IMR-90 (cell line): ENCODE measurements at regions not wholly inside any gene's neighbourhood (a gene's known extent, or its start where the extent isn't known, plus 50 kb on each side); places are given as distances from the start of the nearest gene placed in this dataset.

ENCODE experiments used
- ATAC-seq: fragments of 200-7000 bp; cut with Tn5 transposase; 2 replicates; pipeline ENCODE4 v1.9.1; 2020; ENCODE audit warnings: low read depth, mild to moderate bottlenecking, moderate library complexity
- BruUV-seq: library from RNA; stranded (reverse); fragments of 400-500 nt; replicated peaks from 2 replicates; lab custom pipeline; 2021; lab: Mats Ljungman, UMichigan
- CTCF ChIA-PET: fragments of 300-600 bp; formaldehyde crosslinking; extraction: SDS; loops from one replicate; lab custom pipeline; 2021; ENCODE audit warnings: antibody characterized with exemption; lab: Yijun Ruan, JAX
- POLR2A ChIA-PET: fragments of 300-600 bp; sonication (Branson Sonifier 250); formaldehyde crosslinking; loops from one replicate; lab custom pipeline; 2022; ENCODE audit warnings: antibody characterized with exemption; ENCODE audit not compliant: unreplicated experiment; lab: Charles Lee
- DNase-seq: peaks from one replicate; pipeline ENCODE4 v3.0.0; 2013
- H2AFZ ChIP-seq: replicated peaks from 2 replicates; pipeline ENCODE3; 2013; ENCODE audit warnings: low read length, mild to moderate bottlenecking; ENCODE audit not compliant: poor library complexity
- H2AK5ac ChIP-seq: 2 replicates; pipeline ENCODE4 v1.6.1; 2013; ENCODE audit warnings: low read depth, low read length, inconsistent platforms
- H2AK9ac ChIP-seq: replicated peaks from 2 replicates; pipeline ENCODE3; 2013; ENCODE audit warnings: mild to moderate bottlenecking, low read depth, low read length, moderate library complexity; ENCODE audit not compliant: poor library complexity
- H2BK120ac ChIP-seq: 2 replicates; pipeline ENCODE4 v1.6.1; 2013; ENCODE audit warnings: low read depth, low read length, inconsistent platforms
- H2BK15ac ChIP-seq: 3 replicates; pipeline ENCODE4 v1.6.1; 2013; ENCODE audit warnings: low read depth, low read length, inconsistent platforms
- H2BK20ac ChIP-seq: 2 replicates; pipeline ENCODE4 v1.6.1; 2013; ENCODE audit warnings: low read depth, mild to moderate bottlenecking, inconsistent platforms, low read length, moderate library complexity
- H2BK5ac ChIP-seq: 2 replicates; pipeline ENCODE4 v1.6.1; 2013; ENCODE audit warnings: mild to moderate bottlenecking, low read depth, low read length, inconsistent platforms; ENCODE audit not compliant: poor library complexity, severe bottlenecking
- H3K14ac ChIP-seq: replicated peaks from 2 replicates; pipeline ENCODE4 v1.6.1; 2013; ENCODE audit warnings: low read depth, low read length, inconsistent platforms
- H3K18ac ChIP-seq: 2 replicates; pipeline ENCODE4 v1.6.1; 2013; ENCODE audit warnings: low read depth, low read length, control low read depth
- H3K23ac ChIP-seq: 2 replicates; pipeline ENCODE4 v1.6.1; 2013; ENCODE audit warnings: low read depth, low read length, inconsistent platforms
- H3K27ac ChIP-seq: 2 replicates; pipeline ENCODE4 v1.5.1; 2013; ENCODE audit warnings: mild to moderate bottlenecking, control low read depth, low read length; ENCODE audit not compliant: insufficient read depth
- H3K27me3 ChIP-seq: 2 replicates; pipeline ENCODE4 v1.6.1; 2013; ENCODE audit warnings: low read length; ENCODE audit not compliant: control insufficient read depth, insufficient read depth
- H3K36me3 ChIP-seq: 2 replicates; pipeline ENCODE4 v1.6.1; 2013; ENCODE audit warnings: low read length, mixed read lengths; ENCODE audit not compliant: control insufficient read depth, insufficient read depth
- H3K4ac ChIP-seq: 2 replicates; pipeline ENCODE4 v1.6.1; 2013; ENCODE audit warnings: low read depth, low read length, inconsistent platforms
- H3K4me1 ChIP-seq: 2 replicates; pipeline ENCODE4 v1.6.1; 2013; ENCODE audit warnings: low read length, mixed read lengths; ENCODE audit not compliant: control insufficient read depth, insufficient read depth
- H3K4me2 ChIP-seq: 2 replicates; pipeline ENCODE4 v1.6.1; 2013; ENCODE audit warnings: low read depth, mild to moderate bottlenecking, control low read depth, low read length, moderate library complexity
- H3K4me3 ChIP-seq: 2 replicates; pipeline ENCODE4 v1.5.1; 2013; ENCODE audit warnings: low read depth, mild to moderate bottlenecking, control low read depth, low read length, moderate library complexity; ENCODE audit not compliant: insufficient read depth
- H3K56ac ChIP-seq: 2 replicates; pipeline ENCODE4 v1.6.1; 2013; ENCODE audit warnings: low read length, inconsistent platforms; ENCODE audit not compliant: insufficient read depth; ENCODE audit errors: extremely low read depth
- H3K79me1 ChIP-seq, 2 experiments: 2 replicates each; pipeline ENCODE4 v1.6.1; 2013; ENCODE audit warnings: low read length in 2 of 2, inconsistent platforms in 1 of 2, low read depth in 1 of 2
- H3K9ac ChIP-seq: 2 replicates; pipeline ENCODE4 v1.6.1; 2013; ENCODE audit warnings: low read depth, low read length, control low read depth
- H3K9me1 ChIP-seq: 2 replicates; pipeline ENCODE4 v1.6.1; 2013; ENCODE audit warnings: low read length, inconsistent platforms; ENCODE audit not compliant: insufficient read depth
- H3K9me3 ChIP-seq: 2 replicates; pipeline ENCODE4 v1.6.1; 2013; ENCODE audit warnings: low read length; ENCODE audit not compliant: control insufficient read depth, insufficient read depth
- H4K20me1 ChIP-seq: 2 replicates; pipeline ENCODE4 v1.6.1; 2013; ENCODE audit warnings: low read length, inconsistent platforms; ENCODE audit not compliant: insufficient read depth
- H4K5ac ChIP-seq: 2 replicates; pipeline ENCODE4 v1.6.1; 2013; ENCODE audit warnings: mild to moderate bottlenecking, low read depth, low read length, control low read depth
- H4K8ac ChIP-seq, 2 experiments: 2 replicates each; pipeline ENCODE4 v1.6.1; 2013; ENCODE audit warnings: low read depth in 2 of 2, low read length in 2 of 2, control low read depth in 1 of 2, inconsistent platforms in 1 of 2
- H4K91ac ChIP-seq: 2 replicates; pipeline ENCODE4 v1.6.1; 2013; ENCODE audit warnings: low read depth, low read length, inconsistent platforms; ENCODE audit not compliant: insufficient read depth
- BHLHE40 ChIP-seq: fragments of 150-350 bp; IDR thresholded peaks from 2 replicates; pipeline ENCODE4 v1.6.1; 2016; ENCODE audit warnings: mild to moderate bottlenecking, low read depth, low read length
- CEBPB ChIP-seq: IDR thresholded peaks from 2 replicates; pipeline ENCODE4 v1.6.1; 2012; ENCODE audit warnings: low read depth, low read length, improper control_type of control experiment
- CHD1 ChIP-seq: IDR thresholded peaks from 2 replicates; pipeline ENCODE4 v1.6.1; 2012; ENCODE audit warnings: low read depth, low read length, improper control_type of control experiment
- FOS ChIP-seq: fragments of 150-350 bp; IDR thresholded peaks from 2 replicates; pipeline ENCODE4 v1.6.1; 2016; ENCODE audit warnings: low read depth, low read length
- MAFK ChIP-seq: IDR thresholded peaks from 2 replicates; pipeline ENCODE4 v1.6.1; 2012; ENCODE audit warnings: low read depth, low read length, improper control_type of control experiment
- MAZ ChIP-seq: IDR thresholded peaks from 2 replicates; pipeline ENCODE4 v1.6.1; 2012; ENCODE audit warnings: low read depth, mild to moderate bottlenecking, low read length, improper control_type of control experiment, moderate library complexity, borderline replicate concordance
- MXI1 ChIP-seq: IDR thresholded peaks from 2 replicates; pipeline ENCODE4 v1.6.1; 2012; ENCODE audit warnings: low read depth, mild to moderate bottlenecking, low read length, moderate library complexity, borderline replicate concordance
- NFE2L2 ChIP-seq: fragments of 150-350 bp; IDR thresholded peaks from 2 replicates; pipeline ENCODE4 v1.6.1; 2016; ENCODE audit warnings: low read depth, mild to moderate bottlenecking, low read length
- POLR2A ChIP-seq: IDR thresholded peaks from 2 replicates; pipeline ENCODE4 v1.6.1; 2012; ENCODE audit warnings: mild to moderate bottlenecking, low read depth, low read length
- RAD21 ChIP-seq: IDR thresholded peaks from 2 replicates; pipeline ENCODE4 v1.6.1; 2012; ENCODE audit warnings: low read length, improper control_type of control experiment
- RCOR1 ChIP-seq: IDR thresholded peaks from 2 replicates; pipeline ENCODE4 v1.6.1; 2012; ENCODE audit warnings: mild to moderate bottlenecking, low read length, improper control_type of control experiment; ENCODE audit not compliant: insufficient replicate concordance
- RFX5 ChIP-seq: IDR thresholded peaks from 2 replicates; pipeline ENCODE4 v1.8.0; 2012; ENCODE audit warnings: low read depth, mild to moderate bottlenecking, low read length, moderate library complexity
- SMC3 ChIP-seq: fragments of 150-350 bp; IDR thresholded peaks from 2 replicates; pipeline ENCODE4 v1.6.1; 2016; ENCODE audit warnings: low read depth, mild to moderate bottlenecking, antibody characterized with exemption, low read length, moderate library complexity
- WGBS, 2 experiments: methylation state at CpG; one replicate each; pipeline versions ENCODE4 v1.1.5 to v1.1.7; 2013; ENCODE audit warnings: missing lambda C conversion rate in 2 of 2; ENCODE audit not compliant: insufficient read length in 1 of 2; ENCODE audit errors: extremely low coverage in 2 of 2; 5-methylcytosine and 5-hydroxymethylcytosine counted together
- dilution Hi-C: fragments of 300-500 bp; cut with HindIII; formaldehyde crosslinking; loops from one replicate; pipeline ENCODE4 v1.14.3; 2018; ENCODE audit warnings: low sequenced_read_pairs; ENCODE audit not compliant: unreplicated experiment
- in situ Hi-C: fragments of 300-500 bp; cut with MboI; formaldehyde crosslinking; loops from 3 replicates; pipeline ENCODE4 v1.14.3; 2019; ENCODE audit warnings: low sequenced_read_pairs, inconsistent platforms, mixed read lengths
- intact Hi-C: fragments of 100-400 bp; cut with micrococcal nuclease; formaldehyde crosslinking; loops from 2 replicates; pipeline ENCODE4 v1.10.0; 2022
- TF ChIP-seq, protein P1 (sequence below): fragments of 150-350 bp; IDR thresholded peaks from 2 replicates; pipeline ENCODE4 v1.6.1; 2017; ENCODE audit warnings: mild to moderate bottlenecking, antibody characterized with exemption, low read length, low read depth
- TF ChIP-seq, protein P2 (sequence below): fragments of 150-350 bp; IDR thresholded peaks from 2 replicates; pipeline ENCODE4 v1.6.1; 2016; ENCODE audit warnings: low read depth, mild to moderate bottlenecking, low read length, moderate library complexity, borderline replicate concordance
- TF ChIP-seq, protein P3 (sequence below): conservative IDR thresholded peaks from 2 replicates; pipeline ENCODE4 v1.5.1; 2012; ENCODE audit warnings: mild to moderate bottlenecking, low read depth, low read length, improper control_type of control experiment

DNA sequence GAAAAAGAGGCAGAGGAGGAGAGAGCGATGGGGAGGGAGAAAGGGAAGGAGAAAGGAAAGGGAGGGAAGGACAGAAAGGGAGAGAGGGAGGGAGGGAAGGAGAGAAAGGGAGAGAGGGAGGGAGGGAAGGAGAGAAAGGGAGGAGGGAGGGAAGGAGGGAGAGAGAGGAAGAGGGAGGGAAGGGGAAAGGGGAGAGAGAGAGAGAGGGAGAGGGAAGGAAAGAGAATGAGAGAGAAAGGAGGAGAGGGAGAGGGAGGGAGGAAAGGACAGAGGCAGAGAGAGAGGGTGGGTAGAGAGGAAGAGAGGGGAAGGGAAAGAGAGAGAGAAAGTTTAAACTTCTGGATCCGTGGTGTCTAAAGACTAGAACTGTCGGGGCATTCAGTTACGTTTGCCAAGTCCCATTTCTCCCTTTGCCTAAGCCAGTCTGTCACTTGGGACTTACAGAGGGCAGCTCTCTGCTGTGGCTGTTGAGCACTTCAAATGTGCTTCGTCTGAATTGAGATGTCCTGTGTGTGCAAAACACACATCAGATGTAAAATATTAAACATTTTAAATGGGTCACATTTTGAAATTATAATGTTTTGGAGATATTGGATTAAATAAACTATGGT, 62.6 kb downstream of the PLXNA1 start:
- no peak overlapping the region for H3K4ac ChIP-seq
- H3K14ac ChIP-seq, result no peak overlapping the region
- H3K23ac ChIP-seq, result no peak overlapping the region
- no peak overlapping the region for H3K4me2 ChIP-seq
- no peak overlapping the region for H2BK5ac ChIP-seq
- BruUV-seq, result no TSS peak
- no peak overlapping the region for H3K27ac ChIP-seq
- no peak overlapping the region for H4K91ac ChIP-seq
- 46% methylated on average over 2 of the region's 5 CpGs; no CpG with 5 or more reads in 1 of the 2 experiments for whole genome bisulfite sequencing, 2 experiments
- H3K79me1 ChIP-seq, result no peaks in the 10 kb centered on the region
- CTCF ChIA-PET, result no interaction called here
- no peak overlapping the region for H3K4me3 ChIP-seq
- H3K36me3 ChIP-seq, result no peaks in the 10 kb centered on the region
- H4K8ac ChIP-seq, result no peak overlapping the region
- H3K18ac ChIP-seq, result no peak overlapping the region
- no peak for DNase-seq
- H2AK9ac ChIP-seq, result no peak overlapping the region
- intact Hi-C loops, result no loop called here
- POLR2A ChIA-PET, result no interaction called here
- dilution Hi-C loops, result no loop called here
- no peak overlapping the region for H2AFZ ChIP-seq
- H2BK20ac ChIP-seq, result no peak overlapping the region
- H4K5ac ChIP-seq, result no peak overlapping the region
- no peak overlapping the region for H2AK5ac ChIP-seq
- ATAC-seq, result no peak
- no peak overlapping the region for H3K56ac ChIP-seq
- H3K4me1 ChIP-seq, result peaks cover 3% of the 10 kb centered on the region; the same call in 1 of the 2 replicates
- no peak overlapping the region for H2BK15ac ChIP-seq
- in situ Hi-C loops, result no loop called here
- no peak overlapping the region for H2BK120ac ChIP-seq
- no peak overlapping the region; the same call in 1 of the 2 replicates for H3K9ac ChIP-seq
- TF ChIP-seq MAFK, result no peak
- no peak for TF ChIP-seq MXI1
- no peak for TF ChIP-seq CEBPB
- no peak for TF ChIP-seq POLR2A
- TF ChIP-seq MAZ, result no peak
- TF ChIP-seq RFX5, result no peak
- TF ChIP-seq RAD21, result no peak
- TF ChIP-seq, protein P1, sequence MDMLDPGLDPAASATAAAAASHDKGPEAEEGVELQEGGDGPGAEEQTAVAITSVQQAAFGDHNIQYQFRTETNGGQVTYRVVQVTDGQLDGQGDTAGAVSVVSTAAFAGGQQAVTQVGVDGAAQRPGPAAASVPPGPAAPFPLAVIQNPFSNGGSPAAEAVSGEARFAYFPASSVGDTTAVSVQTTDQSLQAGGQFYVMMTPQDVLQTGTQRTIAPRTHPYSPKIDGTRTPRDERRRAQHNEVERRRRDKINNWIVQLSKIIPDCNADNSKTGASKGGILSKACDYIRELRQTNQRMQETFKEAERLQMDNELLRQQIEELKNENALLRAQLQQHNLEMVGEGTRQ, result no peak
- TF ChIP-seq, protein P2, sequence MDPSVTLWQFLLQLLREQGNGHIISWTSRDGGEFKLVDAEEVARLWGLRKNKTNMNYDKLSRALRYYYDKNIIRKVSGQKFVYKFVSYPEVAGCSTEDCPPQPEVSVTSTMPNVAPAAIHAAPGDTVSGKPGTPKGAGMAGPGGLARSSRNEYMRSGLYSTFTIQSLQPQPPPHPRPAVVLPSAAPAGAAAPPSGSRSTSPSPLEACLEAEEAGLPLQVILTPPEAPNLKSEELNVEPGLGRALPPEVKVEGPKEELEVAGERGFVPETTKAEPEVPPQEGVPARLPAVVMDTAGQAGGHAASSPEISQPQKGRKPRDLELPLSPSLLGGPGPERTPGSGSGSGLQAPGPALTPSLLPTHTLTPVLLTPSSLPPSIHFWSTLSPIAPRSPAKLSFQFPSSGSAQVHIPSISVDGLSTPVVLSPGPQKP, result no peak
- TF ChIP-seq CHD1, result no peak
- TF ChIP-seq, protein P3, sequence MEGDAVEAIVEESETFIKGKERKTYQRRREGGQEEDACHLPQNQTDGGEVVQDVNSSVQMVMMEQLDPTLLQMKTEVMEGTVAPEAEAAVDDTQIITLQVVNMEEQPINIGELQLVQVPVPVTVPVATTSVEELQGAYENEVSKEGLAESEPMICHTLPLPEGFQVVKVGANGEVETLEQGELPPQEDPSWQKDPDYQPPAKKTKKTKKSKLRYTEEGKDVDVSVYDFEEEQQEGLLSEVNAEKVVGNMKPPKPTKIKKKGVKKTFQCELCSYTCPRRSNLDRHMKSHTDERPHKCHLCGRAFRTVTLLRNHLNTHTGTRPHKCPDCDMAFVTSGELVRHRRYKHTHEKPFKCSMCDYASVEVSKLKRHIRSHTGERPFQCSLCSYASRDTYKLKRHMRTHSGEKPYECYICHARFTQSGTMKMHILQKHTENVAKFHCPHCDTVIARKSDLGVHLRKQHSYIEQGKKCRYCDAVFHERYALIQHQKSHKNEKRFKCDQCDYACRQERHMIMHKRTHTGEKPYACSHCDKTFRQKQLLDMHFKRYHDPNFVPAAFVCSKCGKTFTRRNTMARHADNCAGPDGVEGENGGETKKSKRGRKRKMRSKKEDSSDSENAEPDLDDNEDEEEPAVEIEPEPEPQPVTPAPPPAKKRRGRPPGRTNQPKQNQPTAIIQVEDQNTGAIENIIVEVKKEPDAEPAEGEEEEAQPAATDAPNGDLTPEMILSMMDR, result no peak
- TF ChIP-seq BHLHE40, result no peak
- no peak for TF ChIP-seq NFE2L2
- TF ChIP-seq RCOR1, result no peak
- TF ChIP-seq FOS, result no peak
- no peak for TF ChIP-seq SMC3
- H3K9me3 ChIP-seq, result no peaks in the 10 kb centered on the region; the same call in 1 of the 2 replicates
- H3K9me1 ChIP-seq, result no peaks in the 10 kb centered on the region
- no peaks in the 10 kb centered on the region for H4K20me1 ChIP-seq
- H3K27me3 ChIP-seq, result peaks cover 10% of the 10 kb centered on the region
